Natural killer cell (primary cell): ENCODE measurements at regions not wholly inside any gene's neighbourhood (a gene's known extent, or its start where the extent isn't known, plus 50 kb on each side); places are given as distances from the start of the nearest gene placed in this dataset.

Experiments
- ATAC-seq, 3 donors: fragments of 150-1000 bp in 2 of 3; fragments of 200-7000 bp in 1 of 3; cut with Tn5 transposase; 1 replicate in 1 of 3; 2 replicates in 2 of 3; pipeline ENCODE4 v1.10.0; 2021; ENCODE audit warnings: mild to moderate bottlenecking in 2 of 3, moderate library complexity in 2 of 3
- DNase-seq, 2 donors: peaks; one replicate each; pipeline versions ENCODE4 v3.0.0 to v3.0.0-alpha.2; 2013 to 2021; ENCODE audit warnings: mixed read lengths in 1 of 2
- H3K27ac ChIP-seq: one replicate; pipeline ENCODE4 v1.5.1; 2013; ENCODE audit warnings: mild to moderate bottlenecking, low read length
- H3K27me3 ChIP-seq: one replicate; pipeline ENCODE4 v1.6.1; 2013; ENCODE audit warnings: low read length; ENCODE audit not compliant: control insufficient read depth, insufficient read depth
- H3K36me3 ChIP-seq: one replicate; pipeline ENCODE4 v1.6.1; 2013; ENCODE audit warnings: low read length; ENCODE audit not compliant: control insufficient read depth, insufficient read depth
- H3K4me1 ChIP-seq: one replicate; pipeline ENCODE4 v1.6.1; 2013; ENCODE audit warnings: low read length; ENCODE audit not compliant: control insufficient read depth, insufficient read depth
- H3K4me3 ChIP-seq: one replicate; pipeline ENCODE4 v1.5.1; 2013; ENCODE audit warnings: low read length
- H3K9me3 ChIP-seq: one replicate; pipeline ENCODE4 v1.6.1; 2013; ENCODE audit warnings: low read length; ENCODE audit not compliant: control insufficient read depth, insufficient read depth
- H3K27ac Mint-ChIP-seq, 2 donors: one replicate each; pipeline ENCODE4 v1.8.0; 2022; ENCODE audit warnings: mild to moderate bottlenecking in 2 of 2, mixed read lengths in 2 of 2, moderate library complexity in 1 of 2
- H3K27me3 Mint-ChIP-seq, 2 donors: one replicate each; pipeline ENCODE4 v1.8.0; 2022; ENCODE audit warnings: low read depth in 2 of 2, mixed read lengths in 2 of 2
- H3K36me3 Mint-ChIP-seq: one replicate; pipeline ENCODE4 v1.8.0; 2022; ENCODE audit warnings: mixed read lengths
- H3K4me1 Mint-ChIP-seq, 2 donors: one replicate each; pipeline ENCODE4 v1.8.0; 2022; ENCODE audit warnings: mixed read lengths in 2 of 2
- H3K4me3 Mint-ChIP-seq: one replicate; pipeline ENCODE4 v1.8.0; 2022; ENCODE audit warnings: mild to moderate bottlenecking, moderate library complexity, mixed read lengths
- H3K9me3 Mint-ChIP-seq, 2 donors: one replicate each; pipeline ENCODE4 v1.8.0; 2022; ENCODE audit warnings: mixed read lengths in 2 of 2
- CTCF ChIP-seq: fragments of 200-600 bp; IDR thresholded peaks from one replicate; pipeline ENCODE4 v1.8.0; 2022; ENCODE audit warnings: antibody characterized with exemption
- WGBS: methylation state at CpG from one replicate; pipeline ENCODE4 v1.1.7; 2013; ENCODE audit warnings: missing lambda C conversion rate; ENCODE audit not compliant: insufficient coverage; 5-methylcytosine and 5-hydroxymethylcytosine counted together
- intact Hi-C: fragments of 100-400 bp; cut with micrococcal nuclease; formaldehyde crosslinking; loops from one replicate; pipeline ENCODE4 v1.14.2; 2022

- Histone ChIP-seq H3K27me3 (no peaks in the 10 kb centered on the region), H3K4me1 (no peaks in the 10 kb centered on the region), H3K36me3 (no peaks in the 10 kb centered on the region), H3K27ac (no peak overlapping the region), H3K9me3 (no peaks in the 10 kb centered on the region), H3K4me3 (no peak overlapping the region)
- TF ChIP-seq CTCF: no peak
- Mint-ChIP-seq H3K36me3 (no peaks in the 10 kb centered on the region), H3K27me3 (no peaks in the 10 kb centered on the region), H3K4me1 (no peaks in the 10 kb centered on the region), H3K4me3 (no peak overlapping the region), H3K9me3 (no peaks in the 10 kb centered on the region), H3K27ac (no peak overlapping the region)
- 81% methylated on average over 9 of the region's 9 CpGs for whole genome bisulfite sequencing
- intact Hi-C loops: no loop called here
- no peak for ATAC-seq
- DNase-seq: no peak
Measured at GRCh38 chrX:773292-774025, 142.9 kb downstream of the SHOX start.

- DNase-seq: no peak
Measured at GRCh38 chrX:771536-771935, 140.9 kb downstream of the SHOX start.

GRCh38 chrX:769796-770195 lies 139.2 kb downstream of the SHOX start:
- H3K27me3 Mint-ChIP-seq: no peaks in the 10 kb centered on the region
- ATAC-seq (no peak), DNase-seq (no peak)
- H3K9me3 ChIP-seq: no peaks in the 10 kb centered on the region
- peaks cover 0 to 5% of the 10 kb centered on the region in 2 donors for H3K9me3 Mint-ChIP-seq
- H3K27ac Mint-ChIP-seq: no peak overlapping the region
- no peak overlapping the region for H3K27ac ChIP-seq
- 34% methylated on average over 3 of the region's 3 CpGs for WGBS
- intact Hi-C loops: no loop called here
- H3K4me1 ChIP-seq: no peaks in the 10 kb centered on the region
- no peak overlapping the region for H3K4me3 ChIP-seq
- no peaks in the 10 kb centered on the region for H3K36me3 ChIP-seq
- H3K4me1 Mint-ChIP-seq: no peaks in the 10 kb centered on the region
- TF ChIP-seq CTCF: no peak
- no peaks in the 10 kb centered on the region for H3K27me3 ChIP-seq
- no peak overlapping the region for H3K4me3 Mint-ChIP-seq
- H3K36me3 Mint-ChIP-seq: no peaks in the 10 kb centered on the region

More at GRCh38 chrX:771536-771935, 140.9 kb downstream of the SHOX start:
- no peaks in the 10 kb centered on the region for H3K36me3 Mint-ChIP-seq
- no peak overlapping the region for H3K27ac Mint-ChIP-seq
- no peaks in the 10 kb centered on the region for H3K4me1 ChIP-seq
- H3K4me1 Mint-ChIP-seq: no peaks in the 10 kb centered on the region
- H3K27me3 ChIP-seq: no peaks in the 10 kb centered on the region
- intact Hi-C loops: no loop called here
- no peak for TF ChIP-seq CTCF
- H3K27ac ChIP-seq: no peak overlapping the region
- no peak for ATAC-seq
- no peak overlapping the region for H3K4me3 Mint-ChIP-seq
- no peaks in the 10 kb centered on the region for H3K27me3 Mint-ChIP-seq
- H3K4me3 ChIP-seq: no peak overlapping the region
- no peaks in the 10 kb centered on the region for H3K36me3 ChIP-seq
- 81% methylated on average over 6 of the region's 6 CpGs for WGBS
- H3K9me3 ChIP-seq: no peaks in the 10 kb centered on the region
- H3K9me3 Mint-ChIP-seq: peaks cover 0 to 5% of the 10 kb centered on the region in 2 donors

GRCh38 chrX:768596-768995 lies 138.0 kb downstream of the SHOX start:
- peaks cover 0 to 5% of the 10 kb centered on the region in 2 donors for H3K9me3 Mint-ChIP-seq
- Histone ChIP-seq H3K36me3 (no peaks in the 10 kb centered on the region), H3K27ac (no peak overlapping the region), H3K4me1 (no peaks in the 10 kb centered on the region), H3K9me3 (no peaks in the 10 kb centered on the region), H3K4me3 (no peak overlapping the region), H3K27me3 (no peaks in the 10 kb centered on the region)
- H3K27ac Mint-ChIP-seq: no peak overlapping the region
- WGBS: 75% methylated on average over 6 of the region's 7 CpGs
- H3K36me3 Mint-ChIP-seq: no peaks in the 10 kb centered on the region
- no peak for TF ChIP-seq CTCF
- H3K27me3 Mint-ChIP-seq: no peaks in the 10 kb centered on the region
- no peaks in the 10 kb centered on the region for H3K4me1 Mint-ChIP-seq
- intact Hi-C loops: no loop called here
- ATAC-seq (no peak), DNase-seq (no peak)
- no peak overlapping the region for H3K4me3 Mint-ChIP-seq
